ENCODE measurements at regions not wholly inside any gene's neighbourhood (a gene's known extent, or its start where the extent isn't known, plus 50 kb on each side); places are given as distances from the start of the nearest gene placed in this dataset.

DNA sequence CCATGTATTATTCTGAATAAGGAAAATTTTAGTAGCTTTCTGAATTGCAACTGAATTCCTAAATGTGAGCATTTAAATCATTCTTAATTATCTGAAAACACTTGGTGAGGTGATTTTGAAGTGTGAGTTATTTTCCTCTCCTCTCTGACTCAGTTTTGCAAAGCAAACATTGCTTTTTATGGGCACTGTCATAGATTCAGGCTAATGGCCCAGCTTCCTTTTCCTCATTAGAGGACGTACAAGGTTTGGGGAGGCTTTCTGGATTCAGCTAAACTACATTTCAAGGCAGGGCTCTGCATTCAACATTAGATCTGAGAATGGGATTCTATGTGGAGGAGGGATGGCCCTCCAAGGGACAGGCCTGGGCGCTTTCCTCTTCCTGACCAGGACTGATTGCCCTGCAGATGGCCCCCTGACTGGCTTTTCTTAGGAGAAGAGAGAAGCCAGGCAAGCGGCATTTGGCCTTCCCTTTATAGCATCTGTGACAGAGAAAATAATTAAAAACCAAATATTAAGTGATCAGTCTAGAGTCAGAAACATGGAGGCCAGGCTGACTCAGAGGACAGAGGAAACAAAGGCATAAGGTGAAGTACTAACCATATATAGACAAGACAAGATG, 53.0 kb upstream of the STXBP5L start:
- no peak overlapping the region for H3K4me3 ChIP-seq (IDR thresholded peaks at IDR 0.05; ENCODE audit: insufficient read depth, low read depth, low read length)
- H3K27ac ChIP-seq = no peak overlapping the region
- no peaks in the 10 kb centered on the region for H3K79me2 ChIP-seq (ENCODE audit: insufficient read depth, low read depth)
- H4K20me1 ChIP-seq (ENCODE audit: insufficient read depth) = no peaks in the 10 kb centered on the region
- TF ChIP-seq, protein P1, sequence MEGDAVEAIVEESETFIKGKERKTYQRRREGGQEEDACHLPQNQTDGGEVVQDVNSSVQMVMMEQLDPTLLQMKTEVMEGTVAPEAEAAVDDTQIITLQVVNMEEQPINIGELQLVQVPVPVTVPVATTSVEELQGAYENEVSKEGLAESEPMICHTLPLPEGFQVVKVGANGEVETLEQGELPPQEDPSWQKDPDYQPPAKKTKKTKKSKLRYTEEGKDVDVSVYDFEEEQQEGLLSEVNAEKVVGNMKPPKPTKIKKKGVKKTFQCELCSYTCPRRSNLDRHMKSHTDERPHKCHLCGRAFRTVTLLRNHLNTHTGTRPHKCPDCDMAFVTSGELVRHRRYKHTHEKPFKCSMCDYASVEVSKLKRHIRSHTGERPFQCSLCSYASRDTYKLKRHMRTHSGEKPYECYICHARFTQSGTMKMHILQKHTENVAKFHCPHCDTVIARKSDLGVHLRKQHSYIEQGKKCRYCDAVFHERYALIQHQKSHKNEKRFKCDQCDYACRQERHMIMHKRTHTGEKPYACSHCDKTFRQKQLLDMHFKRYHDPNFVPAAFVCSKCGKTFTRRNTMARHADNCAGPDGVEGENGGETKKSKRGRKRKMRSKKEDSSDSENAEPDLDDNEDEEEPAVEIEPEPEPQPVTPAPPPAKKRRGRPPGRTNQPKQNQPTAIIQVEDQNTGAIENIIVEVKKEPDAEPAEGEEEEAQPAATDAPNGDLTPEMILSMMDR (conservative IDR thresholded peaks at IDR 0.05; ENCODE audit: low read depth, low read length) = no peak
- no peaks in the 10 kb centered on the region for H3K4me1 ChIP-seq (ENCODE audit: low read depth, poor library complexity, severe bottlenecking)
- no peak overlapping the region for H3K4me2 ChIP-seq
- H3K9ac ChIP-seq = no peak overlapping the region
- H3K36me3 ChIP-seq (ENCODE audit: insufficient read depth) = no peaks in the 10 kb centered on the region
- H3K27me3 ChIP-seq (ENCODE audit: insufficient read depth, low read depth) = no peaks in the 10 kb centered on the region
- H2AFZ ChIP-seq (ENCODE audit: low read depth) = no peak overlapping the region

DNA sequence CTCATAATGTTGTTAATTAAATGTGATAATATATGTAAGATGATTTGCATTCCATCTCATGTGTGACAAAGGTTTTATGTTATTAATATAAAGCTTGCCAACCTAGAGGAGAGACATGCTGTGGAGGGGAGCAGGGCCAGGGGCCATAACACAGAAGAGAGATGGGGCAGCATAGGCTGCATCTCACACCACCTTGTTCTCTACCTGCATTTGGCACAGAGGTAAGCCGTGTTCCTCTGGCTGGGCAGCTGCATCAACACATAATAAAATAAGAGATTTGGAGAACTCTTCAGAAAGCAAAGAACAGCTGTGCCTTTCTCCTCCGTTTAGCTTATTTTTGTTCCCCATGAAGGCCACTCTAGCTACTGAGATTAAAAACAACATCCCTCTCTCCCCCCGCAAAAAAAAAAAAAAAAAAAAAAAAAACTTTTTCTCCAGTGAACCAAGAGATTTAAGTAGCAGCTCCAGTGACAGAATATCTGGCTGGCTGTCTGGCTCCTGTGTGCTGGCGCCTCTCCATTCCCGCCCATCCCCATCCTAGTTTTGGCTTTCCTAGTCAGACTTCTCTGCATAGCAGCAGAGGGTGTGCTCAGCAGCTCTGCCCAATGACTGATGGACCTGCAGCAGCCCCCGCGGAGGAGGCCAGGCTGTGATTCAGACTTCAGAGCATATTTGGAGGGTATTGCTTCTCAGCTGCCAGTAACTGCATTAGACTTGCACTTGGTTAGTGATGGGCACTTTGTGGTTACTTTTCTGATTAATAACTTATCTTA, 52.2 kb upstream of the STXBP5L start:
- no peaks in the 10 kb centered on the region for H3K4me1 ChIP-seq (ENCODE audit: low read depth, poor library complexity, severe bottlenecking)
- no peak overlapping the region for H3K4me3 ChIP-seq (IDR thresholded peaks at IDR 0.05; ENCODE audit: insufficient read depth, low read depth, low read length)
- no peaks in the 10 kb centered on the region for H3K36me3 ChIP-seq (ENCODE audit: insufficient read depth)
- H3K27me3 ChIP-seq (ENCODE audit: insufficient read depth, low read depth) = no peaks in the 10 kb centered on the region
- H2AFZ ChIP-seq (ENCODE audit: low read depth) = no peak overlapping the region
- H3K27ac ChIP-seq = no peak overlapping the region
- H3K79me2 ChIP-seq (ENCODE audit: insufficient read depth, low read depth) = no peaks in the 10 kb centered on the region
- H4K20me1 ChIP-seq (ENCODE audit: insufficient read depth) = no peaks in the 10 kb centered on the region
- H3K4me2 ChIP-seq = no peak overlapping the region
- H3K9ac ChIP-seq = no peak overlapping the region
- TF ChIP-seq, protein P1 (conservative IDR thresholded peaks at IDR 0.05; ENCODE audit: low read depth, low read length) = no peak

Measured in KMS-11 (cell line).